ENCODE measurements at regions not wholly inside any gene's neighbourhood (a gene's known extent, or its start where the extent isn't known, plus 50 kb on each side); places are given as distances from the start of the nearest gene placed in this dataset.

- no peak overlapping the region for H2AFZ ChIP-seq (ENCODE audit: low read length)
- H3K9ac ChIP-seq (ENCODE audit: low read length): no peak overlapping the region
- H3K9me3 ChIP-seq (replicated peaks; ENCODE audit: insufficient read depth, low read length): no peaks in the 10 kb centered on the region
Measured at GRCh38 chr20:41769592-41770018, 151.4 kb upstream of the CHD6 start.

GRCh38 chr20:41750137-41750536 lies 132.0 kb upstream of the CHD6 start:
- no peaks in the 10 kb centered on the region for H3K27me3 ChIP-seq (replicated peaks; ENCODE audit: insufficient read depth, low read length)
- H3K4me1 ChIP-seq (ENCODE audit: low read length): no peaks in the 10 kb centered on the region
- no peaks in the 10 kb centered on the region for H3K79me2 ChIP-seq (ENCODE audit: low read length)
- H3K36me3 ChIP-seq (replicated peaks; ENCODE audit: insufficient read depth, low read length): no peaks in the 10 kb centered on the region
- H3F3A ChIP-seq (ENCODE audit: insufficient read depth, low read length): no peaks in the 10 kb centered on the region
- H3K4me3 ChIP-seq (ENCODE audit: low read length): no peak overlapping the region
- H4K20me1 ChIP-seq (ENCODE audit: insufficient read depth, low read length): no peaks in the 10 kb centered on the region
- TF ChIP-seq EZH2phosphoT487 (IDR thresholded peaks at IDR 0.05; ENCODE audit: low read length): no peak
- no peak for TF ChIP-seq CTCF (IDR thresholded peaks at IDR 0.05; ENCODE audit: low read length)
- no peak for TF ChIP-seq EZH2 (optimal IDR thresholded peaks at IDR 0.05; ENCODE audit: low read depth, low read length)
- no peak overlapping the region for H3K4me2 ChIP-seq (ENCODE audit: low read depth, low read length)
- no peaks in the 10 kb centered on the region for H3K9me2 ChIP-seq (replicated peaks; ENCODE audit: insufficient read depth, low read length)
- H2AFZ ChIP-seq (ENCODE audit: low read length): no peak overlapping the region
- no peaks in the 10 kb centered on the region for H3K9me3 ChIP-seq (replicated peaks; ENCODE audit: insufficient read depth, low read length)
- no peak overlapping the region for H3K27ac ChIP-seq (ENCODE audit: low read length)
- H3K9ac ChIP-seq (ENCODE audit: low read length): no peak overlapping the region
- DNase-seq: no peak

More at GRCh38 chr20:41769592-41770018, 151.4 kb upstream of the CHD6 start:
- H3K4me3 ChIP-seq (ENCODE audit: low read length): no peak overlapping the region
- no peaks in the 10 kb centered on the region for H4K20me1 ChIP-seq (ENCODE audit: insufficient read depth, low read length)
- 0 out of 2 replicates have a peak, but pooled peaks cover 5% of the 10 kb centered on the region for H3F3A ChIP-seq (ENCODE audit: insufficient read depth, low read length)
- no peak for TF ChIP-seq CTCF (IDR thresholded peaks at IDR 0.05; ENCODE audit: low read length)
- H3K27ac ChIP-seq (ENCODE audit: low read length): no peak overlapping the region
- H3K36me3 ChIP-seq (replicated peaks; ENCODE audit: insufficient read depth, low read length): no peaks in the 10 kb centered on the region
- no peaks in the 10 kb centered on the region for H3K79me2 ChIP-seq (ENCODE audit: low read length)
- no peak overlapping the region for H3K4me2 ChIP-seq (ENCODE audit: low read depth, low read length)
- H3K9me2 ChIP-seq (replicated peaks; ENCODE audit: insufficient read depth, low read length): no peaks in the 10 kb centered on the region
- H3K4me1 ChIP-seq (ENCODE audit: low read length): peaks cover 12% of the 10 kb centered on the region
- no peaks in the 10 kb centered on the region for H3K27me3 ChIP-seq (replicated peaks; ENCODE audit: insufficient read depth, low read length)
- no peak for DNase-seq

GRCh38 chr20:41748756-41749582 lies 130.8 kb upstream of the CHD6 start:
- Histone ChIP-seq H3K4me2 (ENCODE audit: low read depth, low read length) (no peak overlapping the region), H3K4me3 (ENCODE audit: low read length) (no peak overlapping the region), H3K9me3 (replicated peaks; ENCODE audit: insufficient read depth, low read length) (no peaks in the 10 kb centered on the region), H3K9ac (ENCODE audit: low read length) (no peak overlapping the region), H3K36me3 (replicated peaks; ENCODE audit: insufficient read depth, low read length) (no peaks in the 10 kb centered on the region), H3K27me3 (replicated peaks; ENCODE audit: insufficient read depth, low read length) (no peaks in the 10 kb centered on the region), H2AFZ (ENCODE audit: low read length) (no peak overlapping the region), H3K9me2 (replicated peaks; ENCODE audit: insufficient read depth, low read length) (no peaks in the 10 kb centered on the region), H3K27ac (ENCODE audit: low read length) (no peak overlapping the region), H3K4me1 (ENCODE audit: low read length) (no peaks in the 10 kb centered on the region), H4K20me1 (ENCODE audit: insufficient read depth, low read length) (no peaks in the 10 kb centered on the region), H3F3A (ENCODE audit: insufficient read depth, low read length) (no peaks in the 10 kb centered on the region), H3K79me2 (ENCODE audit: low read length) (no peaks in the 10 kb centered on the region)
- no peak for DNase-seq
- no peak for TF ChIP-seq CTCF (IDR thresholded peaks at IDR 0.05; ENCODE audit: low read length)
- TF ChIP-seq EZH2 (optimal IDR thresholded peaks at IDR 0.05; ENCODE audit: low read depth, low read length): no peak
- no peak for TF ChIP-seq EZH2phosphoT487 (IDR thresholded peaks at IDR 0.05; ENCODE audit: low read length)
